AG04450 (cell line): ENCODE measurements at regions not wholly inside any gene's neighbourhood (a gene's known extent, or its start where the extent isn't known, plus 50 kb on each side); places are given as distances from the start of the nearest gene placed in this dataset.

ENCODE experiments used
- CTCF ChIA-PET: fragments of 300-600, 350-600 bp; formaldehyde crosslinking; extraction: SDS; loops from one replicate; lab custom pipeline; 2022; ENCODE audit warnings: antibody characterized with exemption, inconsistent platforms; lab: Charles Lee
- POLR2A ChIA-PET: fragments of 350-600 bp; formaldehyde crosslinking; extraction: SDS; loops from one replicate; lab custom pipeline; 2021; ENCODE audit warnings: antibody characterized with exemption, inconsistent platforms; lab: Yijun Ruan, JAX
- DNase-seq: peaks from one replicate; pipeline ENCODE4 v3.0.0-alpha.2; 2011; ENCODE audit warnings: low read depth, low spot score
- H3K27ac ChIP-seq: one replicate; pipeline ENCODE4 v1.5.1; 2012; ENCODE audit warnings: low read depth, low read length, control low read depth
- H3K27me3 ChIP-seq: one replicate; pipeline ENCODE4 v1.6.0; 2012; ENCODE audit warnings: low read length; ENCODE audit not compliant: control insufficient read depth, insufficient read depth
- H3K4me3 ChIP-seq: 2 replicates; pipeline ENCODE4 v1.5.1; 2011; ENCODE audit warnings: mild to moderate bottlenecking, low read depth, low read length, control low read depth
- H3K9me3 ChIP-seq: 2 replicates; pipeline ENCODE4 v1.5.1; 2012; ENCODE audit warnings: low read length; ENCODE audit not compliant: control insufficient read depth, insufficient read depth
- TF ChIP-seq, protein P1 (sequence below): IDR thresholded peaks from 2 replicates; pipeline ENCODE4 v1.5.1; 2011; ENCODE audit warnings: low read depth, low read length, control low read depth, inconsistent platforms

DNA sequence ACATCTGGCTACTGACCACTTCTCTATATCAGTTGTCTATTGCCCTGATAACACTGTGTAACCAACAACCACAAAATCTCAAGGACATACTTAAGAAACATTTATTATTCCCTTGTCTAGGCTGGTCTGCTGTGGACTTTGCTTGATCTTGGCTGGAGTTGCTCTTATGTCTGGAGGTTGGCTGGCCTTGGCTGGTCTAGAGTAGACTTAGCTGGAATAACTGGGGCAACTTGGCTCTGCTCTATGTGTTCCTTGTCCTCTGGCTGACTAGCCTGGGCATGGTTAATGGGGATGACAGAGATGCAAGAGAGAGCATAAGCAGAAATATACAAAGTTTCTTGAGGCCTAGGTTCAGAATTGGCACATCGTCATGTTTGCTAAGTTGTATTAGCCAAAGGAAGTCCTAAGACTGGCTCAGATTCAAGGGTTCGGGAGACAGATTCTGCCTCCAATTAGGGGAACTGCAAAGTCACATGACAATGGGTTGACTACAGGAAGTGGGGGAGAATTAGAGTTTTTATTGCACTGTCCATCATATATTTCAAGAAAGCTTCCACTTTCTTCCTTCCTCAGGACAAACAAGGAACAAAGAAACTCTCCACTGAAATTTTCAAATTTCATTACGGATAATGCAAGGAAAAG lies 61.4 kb upstream of the HMCN1 start:
- TF ChIP-seq, protein P1, sequence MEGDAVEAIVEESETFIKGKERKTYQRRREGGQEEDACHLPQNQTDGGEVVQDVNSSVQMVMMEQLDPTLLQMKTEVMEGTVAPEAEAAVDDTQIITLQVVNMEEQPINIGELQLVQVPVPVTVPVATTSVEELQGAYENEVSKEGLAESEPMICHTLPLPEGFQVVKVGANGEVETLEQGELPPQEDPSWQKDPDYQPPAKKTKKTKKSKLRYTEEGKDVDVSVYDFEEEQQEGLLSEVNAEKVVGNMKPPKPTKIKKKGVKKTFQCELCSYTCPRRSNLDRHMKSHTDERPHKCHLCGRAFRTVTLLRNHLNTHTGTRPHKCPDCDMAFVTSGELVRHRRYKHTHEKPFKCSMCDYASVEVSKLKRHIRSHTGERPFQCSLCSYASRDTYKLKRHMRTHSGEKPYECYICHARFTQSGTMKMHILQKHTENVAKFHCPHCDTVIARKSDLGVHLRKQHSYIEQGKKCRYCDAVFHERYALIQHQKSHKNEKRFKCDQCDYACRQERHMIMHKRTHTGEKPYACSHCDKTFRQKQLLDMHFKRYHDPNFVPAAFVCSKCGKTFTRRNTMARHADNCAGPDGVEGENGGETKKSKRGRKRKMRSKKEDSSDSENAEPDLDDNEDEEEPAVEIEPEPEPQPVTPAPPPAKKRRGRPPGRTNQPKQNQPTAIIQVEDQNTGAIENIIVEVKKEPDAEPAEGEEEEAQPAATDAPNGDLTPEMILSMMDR: no peak
- Histone ChIP-seq H3K27ac (no peak overlapping the region), H3K27me3 (no peaks in the 10 kb centered on the region), H3K9me3 (no peaks in the 10 kb centered on the region), H3K4me3 (no peak overlapping the region)
- CTCF ChIA-PET: interaction anchor here (1.6 to 4.2 kb wide), 3 partner anchors 434 to 539 kb away, joined by 4 to 51 read pairs (median 16); no protein-coding TSS in a partner anchor
- DNase-seq: no peak
- POLR2A ChIA-PET: no interaction called here

DNA sequence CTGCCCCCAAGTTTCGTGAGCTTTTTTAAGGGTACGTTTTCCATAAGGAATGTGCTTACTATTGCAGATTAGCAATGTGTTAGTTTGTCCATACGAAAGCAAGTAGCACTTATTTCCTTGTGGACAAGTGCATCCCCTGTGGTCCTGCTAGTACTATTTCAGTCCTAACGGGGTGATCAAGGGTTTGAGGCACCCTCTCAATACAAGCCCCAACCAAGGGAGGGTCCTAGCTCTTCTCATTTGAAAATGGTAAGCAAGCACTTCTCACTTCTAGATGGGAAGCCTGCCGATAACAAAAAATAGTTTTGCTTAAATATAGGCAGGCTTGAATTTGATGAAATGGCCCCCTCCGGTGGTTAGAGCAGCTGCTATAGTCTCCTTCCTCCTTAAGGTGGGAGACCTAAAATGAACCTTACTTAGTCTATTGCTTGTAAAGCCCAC lies 64.0 kb upstream of the HMCN1 start:
- CTCF ChIA-PET: interaction anchor here (0.6 to 4.2 kb wide), 65 partner anchors 10 to 865 kb away, joined by 3 to 51 read pairs (median 4); partner anchors contain the start of genes IVNS1ABP and NIBAN1

DNA sequence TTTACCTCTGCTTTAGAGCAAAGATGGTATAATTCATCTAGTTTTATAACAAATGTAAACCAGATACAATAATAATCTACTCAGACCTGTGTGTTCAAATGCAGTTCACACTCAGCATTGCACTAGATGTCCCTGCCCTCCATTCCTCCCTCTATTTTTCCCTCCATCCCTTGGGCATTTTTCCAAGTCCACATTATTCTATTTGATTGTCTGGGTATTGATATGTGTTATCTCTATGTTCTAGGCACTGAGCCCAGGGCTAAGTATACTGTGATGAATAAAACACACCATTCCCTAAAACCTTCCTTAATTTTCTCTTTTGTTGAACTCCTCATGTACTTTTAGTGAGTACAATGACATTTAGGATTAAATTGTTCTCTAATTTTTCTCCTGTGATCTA lies 66.2 kb upstream of the HMCN1 start:
- DNase-seq: no peak
- ChIA-PET CTCF (no interaction called here), POLR2A (no interaction called here)
- TF ChIP-seq, protein P1: no peak
- no peaks in the 10 kb centered on the region for H3K27me3 ChIP-seq
- H3K9me3 ChIP-seq: no peaks in the 10 kb centered on the region; the same call in 1 of the 2 replicates
- no peak overlapping the region for H3K27ac ChIP-seq
- no peak overlapping the region for H3K4me3 ChIP-seq

More for the DNA sequence above, 64.0 kb upstream of the HMCN1 start:
- H3K4me3 ChIP-seq: no peak overlapping the region
- peak; percentile 21 for DNase-seq
- POLR2A ChIA-PET: interaction anchor here (1.0 to 1.2 kb wide), 2 partner anchors 353 to 431 kb away, joined by 3 read pairs; partner anchors contain the start of gene IVNS1ABP
- TF ChIP-seq, protein P1: peak; percentile 78
- H3K27me3 ChIP-seq: no peaks in the 10 kb centered on the region
- H3K27ac ChIP-seq: no peak overlapping the region
- no peaks in the 10 kb centered on the region for H3K9me3 ChIP-seq

DNA sequence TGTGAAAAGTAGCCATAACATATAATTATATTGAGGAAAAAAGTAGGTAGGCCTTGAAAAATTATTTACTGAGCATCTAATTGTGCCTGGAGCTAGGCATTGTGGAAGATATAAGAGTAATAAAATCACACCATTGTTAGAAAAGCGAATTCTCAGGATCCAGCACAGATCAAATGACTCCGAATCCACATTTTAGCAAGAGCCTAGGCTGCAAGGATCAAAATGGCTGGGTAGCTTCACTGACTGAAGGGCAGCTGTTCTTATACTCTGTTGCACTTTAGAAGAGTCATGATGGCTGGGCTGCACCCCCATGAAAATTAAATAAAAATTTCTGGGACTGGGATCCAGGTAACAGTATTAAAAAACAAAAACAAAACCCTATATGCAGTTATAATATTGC lies 67.6 kb upstream of the HMCN1 start:
- ChIA-PET POLR2A (no interaction called here), CTCF (no interaction called here)
- TF ChIP-seq, protein P1: no peak
- no peak overlapping the region for H3K27ac ChIP-seq
- H3K9me3 ChIP-seq: no peaks in the 10 kb centered on the region; the same call in 1 of the 2 replicates
- H3K4me3 ChIP-seq: no peak overlapping the region
- H3K27me3 ChIP-seq: no peaks in the 10 kb centered on the region
- DNase-seq: no peak

DNA sequence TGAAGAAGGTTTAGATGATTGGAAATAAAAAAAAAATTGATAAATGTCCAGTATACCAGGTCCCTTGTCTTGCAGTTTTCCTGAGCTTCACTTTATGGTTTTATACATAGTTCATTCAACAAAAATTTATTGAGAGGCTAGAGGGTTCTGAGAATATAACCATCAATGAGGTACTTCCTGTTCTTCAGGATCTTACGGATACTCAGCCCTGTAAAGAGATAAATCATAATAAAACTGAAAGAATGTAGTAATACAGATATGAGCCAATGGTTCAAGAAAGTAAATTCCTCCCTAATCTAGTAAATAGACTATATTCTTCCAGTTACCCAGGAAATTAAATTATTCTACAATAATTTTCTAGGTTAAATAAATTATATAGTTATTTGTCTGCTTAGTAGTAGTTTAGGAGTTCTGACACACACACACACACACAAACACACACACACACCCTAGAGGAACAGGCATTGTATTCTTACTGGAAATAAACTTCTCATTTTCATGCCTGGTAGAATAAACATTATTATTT lies 70.4 kb upstream of the HMCN1 start:
- POLR2A ChIA-PET: no interaction called here
- TF ChIP-seq, protein P1: no peak
- DNase-seq: no peak
- Histone ChIP-seq H3K27ac (no peak overlapping the region), H3K4me3 (no peak overlapping the region), H3K27me3 (no peaks in the 10 kb centered on the region), H3K9me3 (no peaks in the 10 kb centered on the region; the same call in 1 of the 2 replicates)
- CTCF ChIA-PET: interaction anchor here (2.6 kb wide), 1 partner anchor 17 kb away, joined by 6 read pairs; no protein-coding TSS in a partner anchor
